HG03575 (cell line): ENCODE measurements at regions not wholly inside any gene's neighbourhood (a gene's known extent, or its start where the extent isn't known, plus 50 kb on each side); places are given as distances from the start of the nearest gene placed in this dataset.

Experiments
- ATAC-seq: cut with Tn5 transposase; IDR thresholded peaks from one replicate; pipeline ENCODE4 v1.9.1; 2021; ENCODE audit not compliant: unreplicated experiment, insufficient number of reproducible peaks, low FRiP score; ENCODE audit errors: extremely low read depth

DNA sequence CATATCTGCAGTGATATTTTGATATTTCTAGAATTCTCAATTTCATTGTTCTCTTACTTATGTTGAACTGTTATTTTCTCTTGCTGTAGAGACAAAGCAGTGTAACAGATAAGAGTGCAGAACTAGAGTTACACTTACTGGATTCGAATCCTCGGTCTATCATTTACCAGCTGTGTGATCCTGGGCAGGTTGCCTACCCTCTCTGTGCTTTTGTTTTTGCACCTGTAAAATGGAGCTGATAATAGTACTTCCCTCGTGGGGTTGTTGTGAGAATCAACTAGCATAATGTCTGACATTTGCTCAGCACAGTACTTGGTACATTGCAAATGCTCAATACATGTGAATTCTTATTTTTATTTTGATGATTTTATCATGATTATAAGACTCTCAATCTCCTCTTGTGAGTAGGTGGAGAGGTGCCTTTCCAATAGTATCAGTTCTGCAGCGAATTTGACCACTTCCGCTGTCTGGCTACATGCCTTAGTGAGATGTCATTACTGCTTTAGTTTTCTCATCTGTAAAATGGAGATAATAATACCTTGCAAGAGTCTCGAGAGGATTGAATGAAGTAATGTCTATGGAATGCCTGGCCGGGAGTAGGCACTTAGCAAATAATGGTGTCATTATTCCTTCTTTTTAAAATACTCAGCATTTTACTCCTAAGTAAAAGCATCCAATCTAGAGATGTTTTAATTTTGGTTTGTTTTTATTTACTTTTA lies 312.2 kb upstream of the MAF start:
- ATAC-seq = no peak

DNA sequence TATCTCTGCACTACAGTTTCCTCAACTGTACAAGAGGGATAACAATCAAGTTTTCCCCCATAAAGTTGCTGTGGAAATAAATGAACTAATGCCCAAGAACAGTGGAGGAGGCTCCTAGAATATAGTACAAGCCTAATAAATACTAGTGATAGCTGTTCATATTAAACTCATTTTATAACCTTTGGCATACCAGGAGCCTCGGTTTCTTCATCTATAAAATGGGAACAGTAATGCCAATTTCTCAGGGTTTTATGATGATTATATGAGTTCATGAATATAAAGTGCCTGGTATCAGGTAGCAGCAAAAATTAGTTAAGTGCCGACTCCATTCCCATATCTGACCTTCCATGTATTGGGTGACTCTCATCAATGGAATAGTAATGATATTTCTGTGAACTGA lies 311.1 kb upstream of the MAF start:
- ATAC-seq = no peak

DNA sequence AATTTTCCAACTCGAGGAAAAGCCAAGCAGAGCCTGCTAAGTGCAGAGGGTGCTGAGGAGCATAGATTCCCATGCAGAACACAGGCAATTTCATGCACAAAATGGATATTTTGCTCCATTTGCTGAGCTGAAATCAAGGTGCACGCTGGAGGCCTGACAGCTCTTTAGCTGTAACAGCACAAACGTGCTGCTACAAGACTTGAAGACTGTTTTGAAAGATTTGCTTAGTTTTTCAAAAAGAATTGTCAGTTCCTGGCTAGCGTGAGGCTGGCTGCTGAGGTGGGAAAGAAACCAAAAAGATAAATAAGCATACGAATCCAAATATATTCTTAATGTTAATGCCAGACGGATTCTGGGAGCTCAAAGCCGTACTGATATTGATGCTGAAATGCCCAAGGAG lies 309.0 kb upstream of the MAF start:
- no peak for ATAC-seq

DNA sequence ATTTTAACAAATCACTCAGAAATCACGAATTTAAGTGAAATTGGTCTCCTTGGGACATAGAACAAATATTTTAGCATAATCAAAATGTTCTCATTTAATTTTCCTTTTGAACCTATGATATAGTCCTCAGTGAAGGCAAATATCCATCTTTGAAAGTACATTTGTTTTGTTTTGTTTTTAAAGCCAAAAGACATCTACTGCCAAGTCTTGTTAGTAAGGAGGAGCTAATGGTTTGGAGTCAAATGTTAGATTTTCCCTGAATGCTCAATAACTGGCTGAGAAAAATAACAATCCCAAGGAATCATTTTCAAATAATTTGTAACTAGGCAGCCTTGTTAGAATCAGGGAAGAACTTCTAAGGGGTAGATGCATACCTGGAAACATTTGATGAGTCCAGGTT lies 302.9 kb upstream of the MAF start:
- ATAC-seq = no peak

DNA sequence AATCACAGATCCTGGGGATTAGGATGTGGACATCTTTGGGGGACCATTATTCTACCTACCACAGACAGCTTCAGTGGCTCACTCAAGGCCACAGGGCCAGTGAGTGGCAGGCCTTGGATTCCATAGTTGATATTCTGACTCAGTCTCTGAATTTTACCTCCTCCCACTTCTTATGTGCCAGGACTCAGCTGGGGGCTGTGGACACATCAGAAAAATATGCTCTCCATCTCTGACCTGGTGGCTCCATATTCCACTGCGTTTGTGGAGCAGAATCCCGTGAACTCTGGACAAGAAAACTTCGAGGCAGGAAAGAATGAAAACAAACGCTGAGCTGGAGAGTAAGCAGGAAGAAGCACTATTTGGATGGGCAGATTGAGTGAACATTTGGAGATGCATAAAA lies 301.8 kb upstream of the MAF start:
- no peak for ATAC-seq

DNA sequence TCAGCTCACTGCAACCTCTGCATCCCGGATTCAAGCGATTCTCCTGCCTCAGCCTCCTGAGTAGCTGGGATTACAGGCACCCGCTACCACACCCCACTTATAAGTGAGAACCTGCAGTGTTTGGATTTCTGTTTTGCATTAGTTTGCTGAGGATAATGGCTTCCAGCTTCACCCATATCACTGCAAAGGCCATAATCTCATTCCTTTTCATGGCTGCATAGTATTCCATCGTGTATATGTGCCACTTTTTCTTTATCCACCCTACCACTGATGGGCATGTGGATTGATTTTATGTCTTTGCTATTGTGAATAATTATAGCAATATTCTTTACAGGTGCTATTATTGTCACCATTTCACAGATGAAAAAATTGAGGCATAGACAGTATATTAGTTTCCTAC lies 301.0 kb upstream of the MAF start:
- ATAC-seq = no peak

DNA sequence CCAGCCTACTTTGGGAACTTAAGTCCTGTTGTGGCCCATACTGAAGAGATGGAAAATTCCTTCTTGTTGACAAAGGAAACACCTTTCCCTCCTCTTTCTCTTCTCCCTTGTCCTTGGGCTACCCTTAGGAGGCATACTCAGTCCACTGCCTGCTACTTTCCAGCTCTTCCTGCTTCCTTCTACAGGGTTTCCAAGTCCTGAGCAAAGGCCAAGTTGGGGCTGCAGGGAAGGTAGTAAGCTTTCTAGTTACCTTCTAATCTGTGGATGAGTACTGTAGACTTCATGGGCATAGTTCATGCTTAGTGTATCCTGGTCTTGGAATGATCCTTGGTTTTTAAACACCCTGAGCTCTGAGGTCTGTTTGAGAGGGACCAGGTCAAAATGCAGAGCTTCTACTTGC lies 299.2 kb upstream of the MAF start:
- ATAC-seq = no peak

DNA sequence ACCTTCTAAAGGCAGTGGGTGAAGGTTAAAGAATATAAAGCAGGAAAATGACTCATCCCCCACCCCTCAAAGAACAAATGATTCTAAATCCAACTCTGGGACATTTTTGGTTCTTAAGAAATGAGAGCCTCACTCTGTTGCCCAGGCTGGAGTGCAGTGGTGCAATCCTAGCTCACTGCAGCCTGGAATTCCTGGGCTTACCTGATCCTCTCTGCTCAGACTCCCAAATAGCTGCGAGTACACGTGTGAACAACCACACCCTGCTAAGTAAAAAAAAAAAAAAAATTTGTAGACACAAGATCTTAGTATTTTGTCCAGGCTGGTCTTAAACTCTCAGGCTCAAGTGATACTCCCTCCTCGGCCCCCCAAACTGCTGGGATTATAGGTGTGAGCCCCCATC lies 298.8 kb upstream of the MAF start:
- ATAC-seq = no peak

DNA sequence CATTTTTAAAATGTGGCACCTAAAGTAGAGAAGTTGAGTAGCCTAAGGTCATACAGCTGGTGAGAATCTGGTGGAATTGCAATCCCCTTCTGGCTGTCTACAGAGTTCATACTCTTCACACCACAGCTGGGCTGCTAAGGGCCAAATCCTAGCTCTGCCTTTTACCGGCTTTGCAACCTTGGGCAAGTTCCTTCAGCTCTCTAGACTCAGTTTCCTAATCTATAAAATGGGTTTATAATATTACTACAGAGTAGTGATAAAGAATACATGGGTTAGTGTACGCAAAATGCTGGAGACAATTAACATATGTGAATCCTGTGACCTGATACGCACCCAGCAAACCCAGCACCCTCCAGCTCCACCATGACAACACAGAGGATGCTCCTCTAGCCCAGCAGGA lies 298.2 kb upstream of the MAF start:
- ATAC-seq = no peak

DNA sequence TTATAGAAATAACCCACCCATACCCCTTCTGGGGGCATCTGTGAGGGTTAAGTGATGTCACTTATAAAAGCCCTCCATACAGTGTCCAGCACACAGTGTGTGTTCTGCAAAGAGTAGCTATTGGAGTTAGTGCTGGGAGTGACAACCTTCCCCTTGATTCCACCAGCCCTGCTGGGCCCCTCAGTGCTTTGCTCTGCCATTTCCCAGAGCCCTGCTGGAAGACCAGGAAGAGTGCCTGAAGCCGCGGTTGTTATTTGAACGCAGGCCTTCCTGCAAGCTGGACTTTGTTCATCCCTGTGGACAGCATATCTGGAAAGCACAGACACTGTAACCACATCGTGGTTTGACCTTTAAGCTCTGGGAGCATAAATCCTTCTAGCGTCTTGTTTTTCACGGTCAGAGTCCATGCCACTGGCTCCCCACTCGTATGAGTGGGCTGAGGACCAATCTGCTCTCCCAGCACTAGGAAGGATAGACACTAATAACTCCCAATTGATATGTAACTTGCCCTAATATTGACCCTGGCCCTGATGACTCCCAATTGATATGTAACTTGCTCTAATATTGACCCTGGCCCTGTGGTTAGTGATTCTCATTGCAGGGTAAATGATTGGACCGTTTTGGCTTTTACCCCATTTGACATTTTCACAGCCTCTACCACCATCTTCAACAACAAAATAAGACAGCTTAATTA lies 297.1 kb upstream of the MAF start:
- no peak for ATAC-seq

DNA sequence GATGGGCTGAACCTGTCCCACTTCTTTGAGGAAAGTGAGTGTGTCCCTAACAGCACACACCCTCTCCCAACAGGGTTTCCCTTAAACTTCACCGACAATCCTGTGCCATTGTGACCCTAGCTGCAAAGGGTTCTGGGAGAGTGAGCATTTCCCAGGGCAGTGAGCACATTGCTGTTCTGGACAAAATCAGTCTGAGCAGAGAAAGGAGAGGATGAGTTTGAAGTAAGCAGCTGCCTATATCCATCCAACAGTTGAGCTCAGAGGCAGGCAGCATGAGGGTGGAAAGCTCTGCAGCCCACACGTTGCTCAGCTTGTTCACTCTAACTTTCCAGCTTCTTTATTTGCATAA lies 296.5 kb upstream of the MAF start:
- no peak for ATAC-seq

DNA sequence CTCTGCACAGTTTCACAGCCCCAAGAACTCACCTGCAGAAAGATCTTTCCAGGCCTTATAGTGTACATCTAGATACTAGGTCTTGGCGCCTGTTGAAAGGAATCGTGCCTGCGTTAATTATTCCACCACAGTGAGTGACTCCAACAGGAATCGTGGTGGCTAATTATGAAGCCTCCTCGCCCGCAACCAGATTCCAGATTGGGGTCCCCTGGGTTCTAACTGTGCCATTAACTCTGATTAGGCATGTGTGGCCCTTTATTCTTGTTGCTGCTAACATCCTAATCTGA lies 295.3 kb upstream of the MAF start:
- ATAC-seq = no peak

DNA sequence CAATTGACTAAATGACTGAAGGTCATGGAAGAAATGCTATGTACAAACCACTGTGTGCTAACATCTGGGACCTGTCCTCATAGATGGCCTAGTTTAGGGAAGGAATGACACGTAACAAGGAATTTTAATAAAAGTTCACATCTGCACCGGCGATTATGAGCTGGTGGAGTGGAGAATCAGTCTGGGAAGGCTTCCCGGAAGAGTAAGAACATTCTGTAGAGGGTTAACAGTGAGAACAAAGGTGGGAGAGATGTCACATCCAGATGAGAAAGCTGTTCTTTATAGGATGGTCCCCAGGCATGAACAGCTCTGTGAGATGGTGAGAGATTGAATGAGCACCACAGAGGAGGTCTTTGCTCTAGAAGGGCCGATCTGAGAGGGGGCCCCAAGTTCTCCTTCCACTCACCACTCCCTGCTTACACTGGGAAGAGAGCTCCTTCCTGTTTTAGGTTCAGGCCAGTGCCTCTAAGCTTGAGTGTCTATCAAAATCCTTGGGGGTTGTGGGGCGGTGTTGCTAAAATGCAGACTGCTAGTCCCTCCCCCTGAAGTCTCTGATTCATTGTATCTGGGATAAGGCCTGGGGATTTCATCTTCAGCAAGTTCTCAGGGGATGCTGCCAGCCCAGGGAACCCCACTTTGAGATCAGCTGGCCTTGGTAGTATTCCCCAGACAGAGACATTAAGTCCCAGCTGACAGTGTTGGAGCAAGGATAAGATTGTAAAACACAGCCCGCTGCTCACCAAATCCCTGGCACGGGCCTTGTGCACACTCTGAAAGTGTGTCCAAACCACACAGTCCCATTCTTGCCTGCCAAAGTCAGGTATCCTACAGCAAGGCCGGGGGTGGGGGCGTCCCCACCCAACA lies 294.7 kb upstream of the MAF start:
- no peak for ATAC-seq

DNA sequence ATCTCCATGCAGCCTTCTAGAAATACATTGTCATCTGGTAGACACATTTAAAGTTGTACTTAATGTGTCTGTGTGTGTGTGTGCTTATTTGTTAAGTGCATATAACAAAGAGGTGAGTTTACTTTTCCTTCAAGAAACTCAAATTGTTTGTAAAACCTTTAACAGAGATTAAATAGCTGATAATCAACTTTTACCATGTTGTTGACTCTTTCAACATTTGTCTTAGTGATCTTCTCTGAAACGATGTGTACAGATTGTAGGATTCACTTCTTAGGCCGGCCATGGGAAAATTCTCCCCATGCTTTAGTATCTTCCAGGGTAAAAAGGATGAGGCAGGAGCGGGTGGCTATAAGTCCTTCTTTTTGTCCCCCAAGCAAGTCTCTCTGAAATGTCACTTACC lies 292.9 kb upstream of the MAF start:
- no peak for ATAC-seq

DNA sequence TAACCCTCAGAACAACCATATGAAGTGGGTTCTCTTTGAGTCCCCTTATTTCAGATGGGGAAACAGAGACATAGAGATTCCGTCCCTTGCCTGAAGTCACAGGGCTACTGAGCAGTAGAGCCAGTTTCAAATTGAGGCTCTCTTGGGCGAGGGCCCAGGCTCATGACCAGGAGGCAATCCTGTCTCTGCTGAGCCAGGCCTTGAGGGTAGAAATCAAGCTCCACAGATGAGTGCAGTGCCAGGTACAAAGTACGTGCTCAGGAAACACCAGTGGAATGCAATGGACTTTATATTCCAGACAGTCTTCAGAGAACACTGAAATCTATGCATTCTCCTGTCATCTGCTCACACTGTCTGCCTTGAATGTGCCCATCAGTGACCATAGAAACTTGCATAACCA lies 291.7 kb upstream of the MAF start:
- no peak for ATAC-seq

DNA sequence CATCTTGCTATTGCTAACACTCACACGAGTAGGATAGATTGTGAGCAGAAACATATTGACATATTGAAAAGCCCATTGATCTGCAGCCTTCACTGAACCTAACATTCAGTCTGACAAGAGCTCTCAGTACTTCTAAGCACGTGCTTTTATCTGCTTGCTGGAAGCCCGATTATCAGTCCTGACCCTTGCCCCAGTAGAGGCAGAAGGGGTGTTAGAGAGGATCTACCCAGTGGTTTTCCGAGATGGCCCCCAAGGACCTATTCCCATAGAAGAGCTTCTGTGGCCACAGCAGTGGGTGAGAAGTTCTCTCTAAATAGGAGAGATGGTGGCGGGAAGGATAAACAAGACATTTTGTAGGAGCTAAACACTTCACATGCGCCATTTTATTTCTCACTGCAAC lies 290.9 kb upstream of the MAF start:
- ATAC-seq = no peak

DNA sequence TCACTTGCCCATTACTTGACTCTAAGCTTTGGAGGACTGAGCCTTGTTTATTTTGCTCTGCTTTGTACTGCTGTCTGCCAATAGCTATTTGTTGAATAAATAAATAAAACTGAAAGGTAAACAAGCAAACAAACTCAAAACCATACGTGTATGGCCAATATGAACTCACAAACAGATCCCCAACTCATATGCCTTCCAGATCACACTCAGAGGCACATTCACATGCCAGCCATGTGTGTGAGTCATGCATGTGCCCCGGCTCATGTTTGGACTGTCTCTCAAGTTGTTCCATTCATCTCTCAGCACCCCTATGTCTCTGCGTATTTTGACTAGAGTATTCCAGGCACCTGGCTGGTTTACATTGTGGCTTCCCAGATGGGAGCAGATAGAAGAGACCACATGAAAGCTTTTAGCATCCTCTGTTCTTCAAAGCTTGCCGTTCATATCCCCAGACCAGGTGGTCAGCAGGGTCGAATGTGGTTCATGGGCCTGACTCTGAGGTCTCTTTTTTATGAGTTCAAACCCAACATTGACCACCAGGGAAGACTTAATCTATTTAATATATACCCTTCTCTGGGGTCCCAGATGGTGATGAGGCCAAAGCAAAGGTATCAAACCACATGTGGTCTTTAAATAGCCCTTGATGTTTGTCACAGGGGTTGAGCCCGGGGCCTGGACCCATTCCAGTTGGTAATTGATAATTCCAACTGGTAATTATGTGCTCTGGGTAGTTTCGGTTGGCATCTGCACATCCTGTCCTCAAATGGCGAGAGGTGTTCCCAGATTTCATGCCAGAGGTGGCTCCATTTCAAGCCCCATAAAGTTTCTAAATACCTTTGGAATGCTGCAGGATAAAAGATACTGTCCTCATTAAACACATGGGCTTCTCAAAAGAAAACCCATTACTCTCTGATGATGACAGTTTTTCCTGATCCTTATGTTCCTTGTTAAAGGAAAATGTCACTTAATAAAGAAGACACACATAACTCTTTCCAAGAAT lies 287.3 kb upstream of the MAF start:
- no peak for ATAC-seq

DNA sequence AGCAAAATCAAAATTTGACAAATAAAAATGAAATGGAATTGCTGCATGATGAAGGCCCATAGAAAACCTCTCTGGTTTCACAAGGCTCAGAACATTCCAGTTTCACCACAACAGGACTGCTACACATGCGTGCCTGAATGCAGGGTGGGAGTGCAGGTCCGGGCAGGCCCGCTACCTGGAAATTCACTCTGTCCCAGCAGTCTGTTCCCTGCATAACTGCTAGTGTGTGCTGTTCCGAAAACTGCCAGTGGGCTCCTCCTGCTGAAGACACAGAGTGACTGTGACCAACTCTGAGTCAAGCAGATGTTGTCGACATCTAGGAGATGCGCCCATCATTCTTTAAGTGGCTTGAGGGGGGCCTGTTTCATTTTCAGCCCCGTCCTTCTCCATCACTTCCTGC lies 284.8 kb upstream of the MAF start:
- no peak for ATAC-seq

DNA sequence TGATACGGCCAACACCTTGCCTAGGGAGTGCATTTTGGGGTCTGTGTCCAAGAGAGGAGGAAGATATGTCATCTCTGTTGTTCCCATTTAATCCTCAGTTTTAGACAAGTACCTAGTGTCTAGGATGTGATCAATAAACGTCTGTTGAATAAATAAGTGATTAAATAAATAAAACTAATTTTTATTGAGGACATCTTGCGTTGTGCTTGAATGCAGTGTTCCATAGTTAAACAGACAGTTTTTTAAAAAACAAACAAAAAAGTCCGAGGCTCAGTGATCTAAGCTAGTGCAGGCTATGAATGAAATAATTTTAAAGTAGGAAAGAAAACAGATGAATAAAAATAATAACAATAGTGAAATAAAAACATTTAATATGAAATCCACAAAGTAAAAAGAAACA lies 283.0 kb upstream of the MAF start:
- ATAC-seq = no peak
